ENCODE measurements at regions not wholly inside any gene's neighbourhood (a gene's known extent, or its start where the extent isn't known, plus 50 kb on each side); places are given as distances from the start of the nearest gene placed in this dataset.

GRCh38 chr7:16265863-16266458 is 155.4 kb downstream of the CRPPA start:
- no peak for TF ChIP-seq POLR2AphosphoS5 (IDR thresholded peaks at IDR 0.05)
- TF ChIP-seq CTCF (IDR thresholded peaks at IDR 0.05) = no peak
- TF ChIP-seq POLR2A (IDR thresholded peaks at IDR 0.05) = no peak
